ENCODE measurements at regions not wholly inside any gene's neighbourhood (a gene's known extent, or its start where the extent isn't known, plus 50 kb on each side); places are given as distances from the start of the nearest gene placed in this dataset.
"Not testable (repeated sequence)": the region's sequence is repeated elsewhere in the genome, so short reads cannot be mapped to it uniquely, and the experiment has no call there.

- H3K56ac ChIP-seq (ENCODE audit: insufficient read length, low read depth, low read length) = no peak overlapping the region
- no peak overlapping the region for H3K14ac ChIP-seq (ENCODE audit: insufficient read depth, low read length)
- H3K4me1 ChIP-seq (ENCODE audit: insufficient read depth, low read length) = peaks cover 2% of the 10 kb centered on the region; the same call in 1 of the 2 replicates
- H3K79me2 ChIP-seq (ENCODE audit: insufficient read depth, low read length) = no peaks in the 10 kb centered on the region
- no peak overlapping the region for H3K18ac ChIP-seq (ENCODE audit: insufficient read length, low read depth, low read length)
- Mint-ChIP-seq H3K9me3 (peaks cover 8 to 9% of the 10 kb centered on the region in 2 experiments), H3K4me1 (peaks cover 47 to 55% of the 10 kb centered on the region in 2 experiments), H3K27me3 (ENCODE audit: low read depth) (no peaks in the 10 kb centered on the region), H3K36me3 (ENCODE audit: insufficient read depth in 1 of 3, low read depth in 3 of 3) (peaks cover 7 to 14% (median 10%) of the 10 kb centered on the region in 3 experiments), H3K4me3 (no peak overlapping the region), H3K27ac (peak overlapping the region in 1 of 3 experiments; percentile 12; a peak in 1 of 7 replicates)
- no peak overlapping the region for H3K4me2 ChIP-seq (ENCODE audit: insufficient read depth, insufficient read length, low read length)
- H2BK20ac ChIP-seq (ENCODE audit: low read depth, low read length, poor library complexity, severe bottlenecking) = no peak overlapping the region
- H2AK5ac ChIP-seq (ENCODE audit: insufficient read length, low read length) = no peak overlapping the region
- no peaks in the 10 kb centered on the region for H3K27me3 ChIP-seq (ENCODE audit: insufficient read depth, low read length)
- no peak overlapping the region for H3K27ac ChIP-seq (ENCODE audit: insufficient read length, low read depth, low read length)
- no peak overlapping the region for H2AFZ ChIP-seq (ENCODE audit: low read length)
- H3K9me3 ChIP-seq (ENCODE audit: control insufficient read depth, low read depth, low read length) = no peaks in the 10 kb centered on the region
- H2BK120ac ChIP-seq (ENCODE audit: low read depth, low read length, poor library complexity, severe bottlenecking) = no peak overlapping the region
- no peaks in the 10 kb centered on the region for H3K79me1 ChIP-seq (ENCODE audit: insufficient read depth, low read depth, low read length, poor library complexity, severe bottlenecking)
- no peak overlapping the region for H3K23ac ChIP-seq (ENCODE audit: insufficient read length, low read depth, low read length)
- no CpG with 5 or more reads among the region's 6 CpGs for WGBS (ENCODE audit: extremely low coverage, insufficient read length, low lambda C conversion rate)
- H2BK15ac ChIP-seq (ENCODE audit: low read depth, low read length) = no peak overlapping the region
- no peak overlapping the region for H3K9ac ChIP-seq (ENCODE audit: extremely low read depth, insufficient read length, low read length)
- no peak for DNase-seq
- H4K91ac ChIP-seq (ENCODE audit: insufficient read length, low read depth, low read length) = no peak overlapping the region
- no peak for TF ChIP-seq CTCF (conservative IDR thresholded peaks at IDR 0.05)
- no peak overlapping the region for H2BK5ac ChIP-seq (ENCODE audit: insufficient read length, low read length)
- no peak overlapping the region for H4K5ac ChIP-seq (ENCODE audit: insufficient read length, low read depth, low read length)
- no peaks in the 10 kb centered on the region for H3K23me2 ChIP-seq (ENCODE audit: insufficient read length, low read depth, low read length, poor library complexity, severe bottlenecking)
- no peak overlapping the region for H2BK12ac ChIP-seq (ENCODE audit: insufficient read length, low read depth, low read length)
- H3T11ph ChIP-seq (ENCODE audit: low read length) = no peak overlapping the region
- H4K8ac ChIP-seq (replicated peaks; ENCODE audit: insufficient read length, low read depth, low read length) = no peak overlapping the region
- H4K20me1 ChIP-seq (ENCODE audit: control insufficient read depth, insufficient read depth, insufficient read length) = no peaks in the 10 kb centered on the region
- H3K4ac ChIP-seq (ENCODE audit: low read depth, low read length) = no peak overlapping the region
Measured at GRCh38 chr12:25889185-25889584, 69.3 kb upstream of the RASSF8 start.

- H2AFZ ChIP-seq (ENCODE audit: low read length); H3K23ac ChIP-seq (ENCODE audit: insufficient read length, low read depth, low read length); H3K27ac Mint-ChIP-seq; H3K27me3 ChIP-seq (ENCODE audit: insufficient read depth, low read length); H4K8ac ChIP-seq (replicated peaks; ENCODE audit: insufficient read length, low read depth, low read length); H3T11ph ChIP-seq (ENCODE audit: low read length); H4K5ac ChIP-seq (ENCODE audit: insufficient read length, low read depth, low read length); H3K27ac ChIP-seq (ENCODE audit: insufficient read length, low read depth, low read length); H3K4me3 Mint-ChIP-seq; DNase-seq; H3K9me3 ChIP-seq (ENCODE audit: control insufficient read depth, low read depth, low read length); H3K79me1 ChIP-seq (ENCODE audit: insufficient read depth, low read depth, low read length, poor library complexity, severe bottlenecking); H3K4ac ChIP-seq (ENCODE audit: low read depth, low read length); H4K91ac ChIP-seq (ENCODE audit: insufficient read length, low read depth, low read length); H3K18ac ChIP-seq (ENCODE audit: insufficient read length, low read depth, low read length); H3K9ac ChIP-seq (ENCODE audit: extremely low read depth, insufficient read length, low read length); H2BK15ac ChIP-seq (ENCODE audit: low read depth, low read length); H4K20me1 ChIP-seq (ENCODE audit: control insufficient read depth, insufficient read depth, insufficient read length); H2AK5ac ChIP-seq (ENCODE audit: insufficient read length, low read length); H3K79me2 ChIP-seq (ENCODE audit: insufficient read depth, low read length); H3K56ac ChIP-seq (ENCODE audit: insufficient read length, low read depth, low read length); H3K4me1 ChIP-seq (ENCODE audit: insufficient read depth, low read length); H3K23me2 ChIP-seq (ENCODE audit: insufficient read length, low read depth, low read length, poor library complexity, severe bottlenecking); H3K9me3 Mint-ChIP-seq; H2BK120ac ChIP-seq (ENCODE audit: low read depth, low read length, poor library complexity, severe bottlenecking); H2BK5ac ChIP-seq (ENCODE audit: insufficient read length, low read length); H3K27me3 Mint-ChIP-seq (ENCODE audit: low read depth); H3K4me2 ChIP-seq (ENCODE audit: insufficient read depth, insufficient read length, low read length); H3K14ac ChIP-seq (ENCODE audit: insufficient read depth, low read length); H2BK20ac ChIP-seq (ENCODE audit: low read depth, low read length, poor library complexity, severe bottlenecking); H2BK12ac ChIP-seq (ENCODE audit: insufficient read length, low read depth, low read length): not testable (repeated sequence)
- no CpG with 5 or more reads among the region's 6 CpGs for WGBS (ENCODE audit: extremely low coverage, insufficient read length, low lambda C conversion rate)
- Mint-ChIP-seq H3K36me3 (ENCODE audit: insufficient read depth in 1 of 3, low read depth in 3 of 3) (peaks cover 7 to 14% (median 10%) of the 10 kb centered on the region in 3 experiments), H3K4me1 (peaks cover 34 to 39% of the 10 kb centered on the region in 2 experiments)
Measured at GRCh38 chr12:25891095-25891494, 67.4 kb upstream of the RASSF8 start.
